ENCODE measurements at regions not wholly inside any gene's neighbourhood (a gene's known extent, or its start where the extent isn't known, plus 50 kb on each side); places are given as distances from the start of the nearest gene placed in this dataset.
"Not testable (repeated sequence)": the region's sequence is repeated elsewhere in the genome, so short reads cannot be mapped to it uniquely, and the experiment has no call there.

GRCh38 chrX:40945361-40945713, 139.9 kb upstream of the USP9X start:
- H3K27me3 ChIP-seq = no peaks in the 10 kb centered on the region
- H3K4me3 ChIP-seq = no peak overlapping the region
- TF ChIP-seq, protein P1, sequence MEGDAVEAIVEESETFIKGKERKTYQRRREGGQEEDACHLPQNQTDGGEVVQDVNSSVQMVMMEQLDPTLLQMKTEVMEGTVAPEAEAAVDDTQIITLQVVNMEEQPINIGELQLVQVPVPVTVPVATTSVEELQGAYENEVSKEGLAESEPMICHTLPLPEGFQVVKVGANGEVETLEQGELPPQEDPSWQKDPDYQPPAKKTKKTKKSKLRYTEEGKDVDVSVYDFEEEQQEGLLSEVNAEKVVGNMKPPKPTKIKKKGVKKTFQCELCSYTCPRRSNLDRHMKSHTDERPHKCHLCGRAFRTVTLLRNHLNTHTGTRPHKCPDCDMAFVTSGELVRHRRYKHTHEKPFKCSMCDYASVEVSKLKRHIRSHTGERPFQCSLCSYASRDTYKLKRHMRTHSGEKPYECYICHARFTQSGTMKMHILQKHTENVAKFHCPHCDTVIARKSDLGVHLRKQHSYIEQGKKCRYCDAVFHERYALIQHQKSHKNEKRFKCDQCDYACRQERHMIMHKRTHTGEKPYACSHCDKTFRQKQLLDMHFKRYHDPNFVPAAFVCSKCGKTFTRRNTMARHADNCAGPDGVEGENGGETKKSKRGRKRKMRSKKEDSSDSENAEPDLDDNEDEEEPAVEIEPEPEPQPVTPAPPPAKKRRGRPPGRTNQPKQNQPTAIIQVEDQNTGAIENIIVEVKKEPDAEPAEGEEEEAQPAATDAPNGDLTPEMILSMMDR (IDR thresholded peaks at IDR 0.05; ENCODE audit: low read depth, low read length) = no peak
- no peaks in the 10 kb centered on the region for H3K4me1 ChIP-seq (ENCODE audit: low read depth)
- H3K9me3 ChIP-seq (ENCODE audit: low read depth) = no peaks in the 10 kb centered on the region
- no peak overlapping the region for H3K27ac ChIP-seq
- no peaks in the 10 kb centered on the region for H3K36me3 ChIP-seq
- peak in 1 of 2 donors; percentile 85 for DNase-seq (ENCODE audit: low read depth in 1 of 2, low spot score in 1 of 2)

GRCh38 chrX:40947276-40947675, 138.0 kb upstream of the USP9X start:
- H3K27ac ChIP-seq = no peak overlapping the region
- H3K27me3 ChIP-seq = no peaks in the 10 kb centered on the region
- TF ChIP-seq, protein P1 (IDR thresholded peaks at IDR 0.05; ENCODE audit: low read depth, low read length) = no peak
- H3K4me1 ChIP-seq (ENCODE audit: low read depth) = no peaks in the 10 kb centered on the region
- H3K36me3 ChIP-seq = no peaks in the 10 kb centered on the region
- H3K4me3 ChIP-seq = no peak overlapping the region
- no peaks in the 10 kb centered on the region for H3K9me3 ChIP-seq (ENCODE audit: low read depth)
- peak in 1 of 2 donors; percentile 66 for DNase-seq (ENCODE audit: low read depth in 1 of 2, low spot score in 1 of 2)

GRCh38 chrX:40949071-40949470, 136.2 kb upstream of the USP9X start:
- Histone ChIP-seq H3K4me1 (ENCODE audit: low read depth) (no peaks in the 10 kb centered on the region), H3K9me3 (ENCODE audit: low read depth) (no peaks in the 10 kb centered on the region), H3K27me3 (no peaks in the 10 kb centered on the region), H3K4me3 (no peak overlapping the region), H3K27ac (no peak overlapping the region), H3K36me3 (no peaks in the 10 kb centered on the region)
- TF ChIP-seq, protein P1 (IDR thresholded peaks at IDR 0.05; ENCODE audit: low read depth, low read length) = no peak
- DNase-seq (ENCODE audit: low read depth in 1 of 2, low spot score in 1 of 2) = no peak

GRCh38 chrX:40950546-40950945, 134.7 kb upstream of the USP9X start:
- H3K36me3 ChIP-seq = no peaks in the 10 kb centered on the region
- no peak for DNase-seq (ENCODE audit: low read depth in 1 of 2, low spot score in 1 of 2)
- no peaks in the 10 kb centered on the region for H3K4me1 ChIP-seq (ENCODE audit: low read depth)
- no peaks in the 10 kb centered on the region for H3K9me3 ChIP-seq (ENCODE audit: low read depth)
- no peaks in the 10 kb centered on the region for H3K27me3 ChIP-seq
- TF ChIP-seq, protein P1 (IDR thresholded peaks at IDR 0.05; ENCODE audit: low read depth, low read length) = no peak
- H3K27ac ChIP-seq = no peak overlapping the region
- no peak overlapping the region for H3K4me3 ChIP-seq

DNA sequence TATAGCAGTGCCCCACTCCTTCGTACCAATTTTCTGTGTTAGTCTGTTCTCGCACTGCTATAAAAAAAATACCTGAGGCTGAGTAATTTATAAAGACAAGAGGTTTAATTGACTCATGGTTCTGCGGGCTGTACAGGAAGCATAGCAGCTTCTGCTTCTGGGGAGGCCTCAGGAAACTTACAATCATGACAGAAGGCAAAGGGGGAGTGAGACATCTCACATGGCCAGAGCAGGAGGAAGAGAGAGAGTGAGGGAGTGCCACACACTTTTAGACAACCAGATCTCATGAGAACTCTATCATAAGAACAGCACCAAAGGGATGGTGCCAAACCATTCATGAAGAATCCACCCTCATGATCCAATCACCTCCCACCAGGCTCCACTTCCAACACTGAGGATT, 133.8 kb upstream of the USP9X start:
- H3K4me1 ChIP-seq (ENCODE audit: low read depth); DNase-seq (ENCODE audit: low read depth in 1 of 2, low spot score in 1 of 2); H3K27me3 ChIP-seq; H3K4me3 ChIP-seq; H3K9me3 ChIP-seq (ENCODE audit: low read depth); H3K36me3 ChIP-seq; H3K27ac ChIP-seq: not testable (repeated sequence)

- Histone ChIP-seq H3K9me3 (ENCODE audit: low read depth) (no peaks in the 10 kb centered on the region), H3K4me3 (no peak overlapping the region), H3K36me3 (no peaks in the 10 kb centered on the region), H3K27me3 (no peaks in the 10 kb centered on the region), H3K27ac (no peak overlapping the region), H3K4me1 (ENCODE audit: low read depth) (no peaks in the 10 kb centered on the region)
- DNase-seq (ENCODE audit: low read depth in 1 of 2, low spot score in 1 of 2) = peak in 1 of 2 donors; percentile 27
- TF ChIP-seq, protein P1 (IDR thresholded peaks at IDR 0.05; ENCODE audit: low read depth, low read length) = no peak
Observed at GRCh38 chrX:40952855-40953254, 132.4 kb upstream of the USP9X start.

Data from cardiac muscle cell (in vitro differentiated cells and primary cell).